ENCODE measurements at regions not wholly inside any gene's neighbourhood (a gene's known extent, or its start where the extent isn't known, plus 50 kb on each side); places are given as distances from the start of the nearest gene placed in this dataset.
"Not testable (repeated sequence)": the region's sequence is repeated elsewhere in the genome, so short reads cannot be mapped to it uniquely, and the experiment has no call there.

DNA sequence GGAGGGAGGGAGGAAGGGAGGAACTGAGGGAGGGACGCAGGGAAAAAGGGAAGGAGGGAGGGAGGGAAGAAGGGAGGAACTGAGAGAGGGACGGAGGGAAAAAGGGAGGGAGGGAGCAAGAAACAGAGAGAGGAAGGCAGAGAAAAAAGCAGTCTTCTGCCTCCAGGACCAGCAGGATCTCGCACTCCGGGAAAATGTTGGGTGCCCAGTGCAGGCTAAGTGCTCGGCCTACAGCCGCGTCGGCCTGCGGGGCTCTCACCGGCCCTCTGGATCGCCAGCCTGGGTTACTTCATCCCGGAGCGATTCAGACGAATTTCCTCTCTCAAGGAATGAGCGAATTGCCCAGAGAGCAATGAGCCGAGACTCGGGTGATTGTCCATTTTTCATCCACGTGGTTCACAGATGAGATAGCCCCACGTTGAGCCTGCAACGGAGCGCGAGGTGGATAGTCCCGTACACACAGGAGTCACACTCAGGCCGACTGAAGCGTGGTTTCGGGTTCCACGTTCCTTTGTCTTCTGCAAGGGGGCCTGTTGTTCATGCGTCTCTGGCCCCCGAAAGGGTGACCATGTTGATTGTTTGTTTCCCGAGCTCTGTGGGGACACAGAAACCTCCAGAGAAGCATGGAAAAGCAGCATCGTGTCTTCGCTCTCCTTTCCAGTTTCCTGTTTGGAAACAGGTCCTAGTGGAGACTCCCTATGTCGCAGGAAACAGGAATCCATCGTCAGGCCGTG lies 1937.1 kb upstream of the DEFB115 start:
- not testable (repeated sequence) for DNase-seq (ENCODE audit: low read depth)

DNA sequence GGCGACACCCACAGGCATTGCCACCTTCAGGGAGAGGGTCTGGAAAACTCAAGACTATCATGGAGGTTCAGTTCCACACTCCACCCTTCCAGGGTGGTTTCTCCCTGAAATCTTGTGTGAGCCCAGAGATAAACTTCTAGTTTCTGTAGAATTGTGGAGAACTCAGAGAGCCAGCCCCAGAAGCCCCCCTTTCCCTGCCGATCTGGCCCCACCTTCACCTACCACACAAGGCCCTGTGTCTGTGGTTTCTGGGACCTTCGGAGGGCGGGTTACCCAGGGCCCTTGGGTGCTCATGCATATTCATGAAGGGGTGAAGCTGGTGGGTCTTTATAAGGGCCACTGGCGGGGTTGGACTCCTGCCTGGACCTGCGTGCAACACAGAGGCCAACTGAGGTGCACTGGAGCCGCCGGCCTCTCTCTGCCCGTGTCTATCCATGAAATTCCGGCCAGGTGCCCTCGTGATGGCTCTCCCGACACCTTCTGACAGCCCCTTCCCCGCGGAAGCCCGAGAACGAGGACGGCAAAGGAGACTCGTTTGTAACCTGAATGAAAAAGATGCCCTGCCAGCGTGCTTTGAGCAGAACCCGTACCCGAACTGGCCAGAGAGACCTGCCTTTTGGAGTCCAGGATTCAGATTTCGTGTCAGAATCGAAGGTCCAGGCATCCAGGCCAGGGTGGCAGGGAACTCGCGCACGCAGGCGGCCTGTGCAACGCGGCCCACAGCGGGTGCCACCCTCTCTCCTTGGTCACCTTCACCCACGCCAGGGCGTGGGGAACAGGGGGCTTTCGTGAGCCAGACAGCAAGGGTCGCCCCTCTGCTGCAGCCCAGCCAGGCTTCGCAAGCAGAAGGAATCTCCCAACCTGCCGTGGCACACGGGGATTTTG lies 1933.6 kb upstream of the DEFB115 start:
- not testable (repeated sequence) for DNase-seq (ENCODE audit: low read depth)

GRCh38 chr20:29324516-29325303 lies 1932.8 kb upstream of the DEFB115 start:
- DNase-seq (ENCODE audit: low read depth), result not testable (repeated sequence)

DNA sequence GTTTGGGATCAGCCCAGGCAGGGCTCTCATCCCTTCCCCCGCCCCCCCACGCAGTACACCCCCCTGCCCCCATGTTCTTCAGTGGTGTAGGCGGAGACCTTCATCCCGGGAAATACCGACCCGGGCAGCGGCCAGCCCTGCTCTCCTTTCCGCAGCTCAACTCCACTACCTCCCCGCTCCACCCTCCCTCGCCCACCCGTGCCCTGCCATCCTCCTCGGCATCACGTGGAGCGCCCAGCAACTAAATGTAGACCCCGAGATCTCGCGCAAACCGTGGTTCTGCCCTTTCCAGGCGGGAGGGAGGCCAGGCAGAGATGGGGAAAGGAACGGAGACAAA lies 1932.2 kb upstream of the DEFB115 start:
- no peak for DNase-seq (ENCODE audit: low read depth)

DNA sequence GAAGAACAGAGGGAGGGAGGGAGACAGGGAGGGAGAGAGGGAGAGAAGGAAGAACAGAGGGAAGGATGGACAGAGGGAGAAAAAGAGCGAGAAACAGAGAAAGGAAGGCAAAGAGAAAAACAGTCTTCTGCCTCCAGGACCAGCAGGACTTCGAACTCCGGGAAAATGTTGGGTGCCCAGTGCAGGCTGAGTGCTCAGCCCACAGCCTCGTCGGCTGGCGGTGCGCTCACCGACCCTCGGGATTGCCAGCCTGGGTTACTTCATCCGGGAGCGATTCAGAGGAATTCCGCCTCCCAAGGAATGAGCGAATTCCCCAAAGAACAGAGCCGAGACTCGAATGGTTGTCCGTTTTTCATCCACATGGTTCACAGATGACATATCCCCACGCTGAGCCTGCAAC lies 1931.7 kb upstream of the DEFB115 start:
- not testable (repeated sequence) for DNase-seq (ENCODE audit: low read depth)

GRCh38 chr20:29326376-29327070 lies 1930.9 kb upstream of the DEFB115 start:
- no peak for DNase-seq (ENCODE audit: low read depth)

DNA sequence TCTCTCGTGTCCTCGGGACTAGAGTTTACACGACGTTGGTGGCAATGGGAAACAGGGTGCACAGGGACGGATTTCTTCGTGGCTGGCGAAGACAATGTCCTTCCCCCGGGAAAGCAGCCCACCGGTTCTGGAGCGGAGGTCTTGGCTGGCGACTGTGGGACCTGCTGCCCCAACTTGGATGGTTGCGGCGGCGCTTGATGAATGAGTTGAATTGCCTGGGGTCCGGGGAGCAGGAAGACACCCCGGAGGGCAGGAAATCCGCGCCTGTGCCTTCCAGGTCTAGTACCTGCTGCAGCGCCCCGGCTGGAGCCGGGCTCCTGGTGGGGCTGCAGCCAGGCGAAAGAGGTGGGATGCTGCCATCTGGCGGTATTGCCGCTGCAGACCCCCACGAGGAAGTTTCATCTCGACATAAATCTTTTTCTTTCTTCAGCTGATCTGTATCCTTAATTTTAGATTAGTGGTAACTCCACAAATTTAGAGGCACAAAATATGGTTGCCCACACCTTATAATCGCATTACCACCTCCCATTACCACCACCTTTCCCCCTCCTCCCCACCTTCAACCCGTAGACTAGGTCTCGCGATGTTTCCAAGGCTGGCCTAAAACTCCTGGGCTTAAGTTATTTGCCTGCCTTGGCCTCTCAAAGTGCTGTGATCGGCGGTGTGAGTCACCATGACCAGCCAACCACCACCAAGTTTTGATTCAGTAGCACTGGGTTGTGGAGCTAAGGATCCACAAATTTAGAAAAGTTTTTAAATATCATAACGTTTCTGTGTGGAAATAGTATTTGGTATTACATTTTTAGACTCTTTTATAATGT lies 1929.7 kb upstream of the DEFB115 start:
- not testable (repeated sequence) for DNase-seq (ENCODE audit: low read depth)

DNA sequence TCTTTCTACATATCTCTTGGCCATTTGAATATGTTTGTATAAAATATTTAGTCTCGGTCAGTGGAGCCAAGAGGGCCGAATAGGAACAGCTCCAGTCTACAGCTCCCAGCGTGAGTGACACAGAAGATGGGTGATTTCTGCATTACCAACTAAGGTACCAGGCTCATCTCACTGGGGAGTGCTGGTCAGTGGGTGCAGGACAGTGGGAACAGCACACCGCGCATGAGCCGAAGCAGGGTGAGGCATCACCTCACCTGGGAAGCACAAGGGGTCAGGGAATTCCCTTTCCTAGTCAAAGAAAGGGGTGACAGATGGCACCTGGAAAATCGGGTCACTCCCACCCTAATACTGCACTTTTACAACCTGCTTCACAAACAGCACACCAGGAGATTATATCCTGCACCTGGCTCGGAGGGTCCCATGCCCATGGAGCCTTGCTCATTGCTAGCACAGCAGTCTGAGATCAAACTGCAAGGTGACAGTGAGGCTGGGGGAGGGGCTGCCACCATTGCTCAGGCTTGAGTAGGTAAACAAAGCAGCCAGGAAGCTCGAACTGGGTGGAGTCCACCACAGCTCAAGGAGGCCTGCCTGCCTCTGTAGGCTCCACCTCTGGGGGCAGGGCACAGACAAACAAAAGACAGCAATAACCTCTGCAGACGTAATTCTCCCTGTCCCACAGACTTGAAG lies 1926.9 kb upstream of the DEFB115 start:
- DNase-seq (ENCODE audit: low read depth), result not testable (repeated sequence)

- no peak for DNase-seq (ENCODE audit: low read depth)
These were observed 1907.6 kb upstream of the DEFB115 start for GRCh38 chr20:29349836-29350235.

DNA sequence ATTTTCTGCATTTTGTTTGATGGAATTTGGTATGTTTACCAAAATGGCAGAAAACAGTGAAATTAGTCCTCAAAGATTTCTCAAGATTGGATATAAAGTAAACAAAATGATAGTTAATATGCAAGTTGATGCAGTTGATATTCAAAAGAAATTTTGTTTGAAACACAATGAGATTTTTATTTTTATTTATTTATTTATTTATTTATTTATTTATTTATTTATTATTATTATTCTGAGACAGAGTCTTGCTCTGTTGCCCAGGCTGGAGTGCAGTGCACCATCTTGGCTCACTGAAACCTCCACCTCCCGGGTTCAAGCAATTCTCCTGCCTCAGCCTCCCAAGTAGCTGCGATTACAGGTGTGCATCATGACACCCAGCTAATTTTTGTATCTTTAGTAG lies 1881.5 kb upstream of the DEFB115 start:
- not testable (repeated sequence) for DNase-seq (ENCODE audit: low read depth)

GRCh38 chr20:29392853-29393252 lies 1864.6 kb upstream of the DEFB115 start:
- not testable (repeated sequence) for DNase-seq (ENCODE audit: low read depth)

GRCh38 chr20:29408034-29408695 lies 1849.3 kb upstream of the DEFB115 start:
- no peak for DNase-seq (ENCODE audit: low read depth)

DNA sequence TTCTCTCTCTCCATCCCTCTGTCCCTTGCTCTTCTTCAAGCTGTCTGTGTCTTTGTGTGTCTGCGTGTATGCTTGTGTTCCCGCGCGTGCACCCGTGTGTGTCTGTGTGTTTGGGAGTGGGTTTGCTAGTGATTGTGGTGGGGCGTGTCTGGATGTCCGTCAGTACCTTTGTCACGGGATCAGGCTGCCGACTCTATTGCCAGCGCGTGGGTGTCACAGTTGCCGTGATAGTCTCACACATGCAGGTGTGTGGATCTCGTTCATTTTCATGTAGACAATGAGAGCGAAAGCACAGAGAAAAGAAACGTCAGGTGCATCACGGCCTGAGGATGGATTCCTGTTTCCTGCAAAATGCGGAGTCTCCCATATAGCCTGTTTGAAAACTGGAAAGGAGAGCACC lies 1848.8 kb upstream of the DEFB115 start:
- DNase-seq (ENCODE audit: low read depth), result not testable (repeated sequence)

DNA sequence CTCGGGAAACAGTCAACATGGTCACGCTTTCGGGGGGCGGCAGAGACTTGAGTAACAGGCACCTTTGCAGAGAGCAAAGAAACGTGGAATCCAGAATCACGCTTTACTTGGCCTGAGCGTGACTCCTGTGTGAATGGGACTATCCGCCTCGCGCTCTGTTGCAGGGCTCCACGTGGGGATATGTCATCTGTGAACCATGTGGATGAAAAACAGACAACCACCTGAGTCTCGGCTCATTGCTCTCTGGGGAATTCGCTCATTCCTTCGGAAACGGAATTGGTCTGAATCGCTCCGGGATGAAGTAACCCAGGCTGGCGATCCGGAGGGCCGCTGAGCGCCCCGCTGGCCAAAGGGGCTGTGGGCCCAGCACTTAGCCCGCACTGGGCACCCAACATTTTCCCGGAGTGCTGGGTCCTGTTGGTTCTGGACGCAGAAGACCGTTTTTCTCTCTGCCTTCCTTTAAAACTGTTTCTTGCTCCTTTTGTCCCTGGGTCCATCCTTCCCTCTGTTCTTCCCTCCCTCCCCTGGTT lies 1848.2 kb upstream of the DEFB115 start:
- not testable (repeated sequence) for DNase-seq (ENCODE audit: low read depth)

- no peak for DNase-seq (ENCODE audit: low read depth)
These were observed 1847.3 kb upstream of the DEFB115 start for GRCh38 chr20:29409833-29410805.

DNA sequence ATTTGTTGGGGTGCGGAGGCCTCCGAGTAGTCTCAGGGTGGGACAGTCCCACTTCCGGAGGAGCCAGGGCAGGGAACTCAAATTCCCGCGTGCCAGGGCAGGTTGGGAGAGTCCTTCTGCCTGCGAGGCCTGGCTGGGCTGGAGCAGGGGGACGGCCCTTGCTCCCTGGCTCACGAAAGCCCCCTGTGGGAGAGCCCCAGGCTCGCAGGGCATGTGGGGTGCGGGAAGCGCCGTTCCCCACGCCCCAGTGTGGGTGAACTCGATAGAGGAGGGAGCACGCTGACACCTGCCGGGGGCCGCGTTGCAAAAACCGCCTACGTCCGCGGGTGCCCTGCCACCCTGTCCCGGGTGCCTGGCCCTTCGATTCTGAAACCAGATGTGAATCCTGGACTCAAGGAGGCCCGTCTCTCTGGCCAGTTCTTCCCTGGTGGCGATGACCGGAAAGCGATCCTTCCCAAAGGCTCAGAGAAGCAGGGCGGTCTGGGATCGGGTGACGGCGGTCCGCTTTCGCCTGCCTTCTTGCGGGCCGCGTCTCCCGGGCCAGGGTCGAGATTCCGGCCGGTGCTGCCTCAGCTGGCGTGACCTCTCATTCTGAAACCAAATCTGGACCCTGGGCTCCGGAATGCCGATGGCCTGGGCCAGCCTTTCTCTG lies 1846.5 kb upstream of the DEFB115 start:
- no peak for DNase-seq (ENCODE audit: low read depth)

DNA sequence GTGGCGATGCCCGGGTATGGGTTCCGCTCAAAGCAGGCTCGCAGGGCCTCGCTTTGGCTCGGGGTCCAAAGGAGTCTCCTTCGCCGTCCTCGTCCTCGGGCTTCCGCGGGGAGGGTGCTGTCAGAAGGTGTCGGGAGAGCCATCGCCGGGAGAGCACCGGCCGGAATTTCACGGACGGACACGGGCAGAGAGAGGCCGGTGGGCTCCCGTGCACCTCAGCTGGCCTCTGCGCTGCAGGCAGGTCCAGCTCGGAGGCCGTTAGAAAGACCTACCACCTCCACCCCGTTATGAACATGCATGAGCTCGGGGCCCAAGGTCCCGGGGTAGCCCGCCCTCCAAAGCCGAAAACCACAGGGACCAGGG lies 1846.0 kb upstream of the DEFB115 start:
- not testable (repeated sequence) for DNase-seq (ENCODE audit: low read depth)

DNA sequence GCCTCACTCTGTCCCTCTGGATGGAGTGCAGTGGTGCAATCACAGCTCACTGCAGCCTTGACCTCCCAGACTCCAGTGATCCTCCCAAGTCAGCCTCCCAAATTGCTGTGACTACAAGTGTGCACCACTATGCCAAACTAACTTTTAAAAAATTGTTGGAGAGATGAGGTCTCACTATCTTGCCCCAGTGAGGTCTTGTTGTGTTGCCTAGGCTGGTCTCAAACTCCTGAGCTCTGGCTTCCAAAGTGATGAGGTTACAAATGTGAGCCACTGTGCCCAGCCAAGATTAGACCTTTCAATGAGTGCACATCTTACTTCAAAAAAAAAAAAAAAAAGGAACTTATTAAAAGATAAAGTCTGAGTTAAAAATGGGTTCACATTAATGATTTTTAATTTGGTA lies 1838.1 kb upstream of the DEFB115 start:
- DNase-seq (ENCODE audit: low read depth), result no peak
